ENCODE measurements at regions not wholly inside any gene's neighbourhood (a gene's known extent, or its start where the extent isn't known, plus 50 kb on each side); places are given as distances from the start of the nearest gene placed in this dataset.
"Not testable (repeated sequence)": the region's sequence is repeated elsewhere in the genome, so short reads cannot be mapped to it uniquely, and the experiment has no call there.

DNA sequence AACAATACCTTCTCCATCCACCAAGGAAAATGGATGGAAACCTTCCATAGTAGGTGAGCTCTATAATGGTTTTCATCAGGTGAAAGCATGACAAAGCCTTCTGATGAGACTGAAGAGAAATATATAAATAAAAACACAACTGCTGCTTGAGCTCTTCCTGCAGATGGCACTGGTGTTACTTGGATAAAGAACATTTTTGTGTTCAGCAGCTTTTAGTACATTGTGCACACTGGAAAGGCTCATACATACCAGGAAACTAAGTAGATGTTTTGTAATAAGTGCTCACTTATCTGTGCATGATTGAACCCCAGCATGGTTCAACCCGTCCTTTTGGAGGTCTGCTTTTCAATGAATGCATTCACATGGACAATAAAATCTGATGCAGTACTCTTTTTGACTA lies 357.3 kb upstream of the MIS18BP1 start:
- no peak for DNase-seq (ENCODE audit: low spot score)

DNA sequence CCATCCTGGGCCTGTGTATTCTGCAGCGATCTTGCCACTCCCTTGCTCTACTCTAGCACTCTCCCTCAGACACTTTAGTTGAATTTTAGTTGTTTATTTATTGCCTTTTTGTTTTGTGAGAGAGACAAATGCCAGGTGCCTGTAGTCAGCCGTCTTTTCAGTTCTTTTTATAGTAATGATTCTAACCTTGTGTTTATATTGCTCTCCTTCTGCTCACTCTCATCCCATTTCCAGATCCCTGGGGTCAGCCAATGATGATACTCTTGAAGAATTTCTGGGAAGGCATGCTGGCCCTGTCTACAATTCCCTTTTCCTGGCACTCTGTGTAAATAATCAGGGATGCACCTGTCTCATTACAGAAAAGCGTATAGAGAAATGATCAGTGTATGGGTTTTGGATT lies 334.1 kb upstream of the MIS18BP1 start:
- DNase-seq (ENCODE audit: low spot score), result no peak

DNA sequence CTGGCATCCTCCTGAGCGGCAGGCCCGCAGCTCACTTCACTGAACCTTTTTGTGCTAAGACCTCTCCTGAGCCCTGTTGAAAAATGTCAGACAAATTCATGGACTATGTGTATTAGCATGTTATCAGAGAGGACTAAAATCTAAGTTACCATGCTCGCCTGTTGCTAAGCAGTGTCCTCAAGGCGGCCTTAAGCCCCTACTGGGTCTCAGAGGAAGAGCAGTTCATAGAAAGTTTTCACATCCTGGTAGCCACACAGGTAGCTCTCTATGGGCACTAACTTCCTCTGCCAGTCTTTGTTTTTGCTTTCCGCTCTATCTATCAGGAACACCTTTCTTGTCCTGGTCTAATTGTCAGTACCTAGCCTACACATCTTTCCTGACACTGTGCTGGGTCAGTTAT lies 306.6 kb upstream of the MIS18BP1 start:
- no peak for DNase-seq (ENCODE audit: low spot score)

DNA sequence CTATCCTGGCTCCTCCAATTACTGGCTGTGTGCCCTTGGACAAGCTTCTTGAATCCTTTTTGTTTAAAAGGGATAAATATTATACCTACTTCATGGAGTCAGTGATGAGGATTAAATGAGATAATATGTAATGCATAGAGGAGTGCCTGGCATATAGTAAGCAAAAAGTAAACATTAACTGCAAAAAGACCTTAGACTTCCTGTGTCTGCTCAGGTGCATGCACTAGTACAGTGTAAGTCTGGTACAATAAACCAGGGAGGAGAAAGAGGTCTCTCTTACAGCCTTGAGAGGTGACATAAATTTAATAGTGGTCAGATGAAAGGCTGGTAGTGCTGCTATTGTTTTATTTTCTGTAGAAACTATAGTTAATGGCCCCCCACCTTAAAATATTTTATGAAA lies 305.2 kb upstream of the MIS18BP1 start:
- DNase-seq (ENCODE audit: low spot score), result no peak

DNA sequence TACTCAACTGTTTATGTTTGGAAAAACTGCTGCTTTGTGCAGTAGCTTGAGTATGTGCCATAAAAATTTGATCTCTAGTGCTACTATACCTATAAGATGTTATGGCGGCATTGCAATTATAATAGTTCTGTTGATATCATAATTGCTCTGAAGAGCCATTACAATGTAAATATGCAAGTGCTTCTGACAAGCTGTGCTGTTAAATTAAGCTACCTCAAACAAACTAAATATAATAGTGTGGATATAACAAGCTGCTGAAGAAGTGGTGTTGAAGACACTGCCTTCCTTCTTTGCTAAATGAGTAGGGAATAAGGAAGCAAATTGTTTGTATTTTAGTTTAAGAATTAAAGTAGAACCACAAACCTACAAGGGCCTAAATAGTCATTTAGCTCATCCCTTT lies 301.0 kb upstream of the MIS18BP1 start:
- DNase-seq (ENCODE audit: low spot score), result no peak

DNA sequence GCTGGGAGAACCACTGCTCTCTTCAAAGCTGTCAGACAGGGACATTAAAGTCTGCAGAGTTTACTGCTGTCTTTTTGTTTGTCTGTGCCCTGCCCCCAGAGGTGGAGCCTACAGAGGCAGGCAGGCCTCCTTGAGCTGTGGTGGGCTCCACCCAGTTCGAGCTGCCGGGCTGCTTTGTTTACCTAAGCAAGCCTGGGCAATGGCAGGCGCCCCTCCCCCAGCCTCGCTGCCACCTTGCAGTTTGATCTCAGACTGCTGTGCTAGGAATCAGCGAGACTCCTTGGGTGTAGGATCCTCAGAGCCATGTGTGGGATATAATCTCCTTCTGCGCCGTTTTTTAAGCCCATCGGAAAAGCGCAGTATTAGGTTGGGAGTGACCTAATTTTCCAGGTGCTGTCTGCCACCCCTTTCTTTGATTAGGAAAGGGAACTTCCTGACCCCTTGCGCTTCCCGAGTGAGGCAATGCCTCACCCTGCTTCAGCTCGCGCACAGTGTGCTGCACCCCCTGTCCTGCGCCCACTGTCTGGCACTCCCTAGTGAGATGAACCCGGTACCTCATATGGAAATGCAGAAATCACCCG lies 298.3 kb upstream of the MIS18BP1 start:
- DNase-seq (ENCODE audit: low spot score), result not testable (repeated sequence)

DNA sequence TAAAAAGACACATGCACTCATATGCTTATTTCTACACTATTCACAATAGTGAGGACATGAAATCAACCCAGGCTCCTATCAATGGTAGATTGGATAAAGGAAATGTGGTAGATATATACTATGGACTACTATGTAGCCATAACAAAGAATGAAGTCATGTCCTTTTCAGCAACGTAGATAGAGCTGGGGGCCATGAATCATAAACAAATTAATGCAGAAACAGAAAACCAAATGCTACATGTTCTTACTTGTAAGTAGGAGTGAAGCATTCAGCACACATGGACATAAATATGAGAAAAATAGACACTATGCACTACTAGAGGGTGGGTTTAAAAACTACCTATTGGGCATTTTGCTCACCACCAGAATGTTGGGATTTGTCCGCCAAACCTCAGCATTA lies 278.0 kb upstream of the MIS18BP1 start:
- no peak for DNase-seq (ENCODE audit: low spot score)

DNA sequence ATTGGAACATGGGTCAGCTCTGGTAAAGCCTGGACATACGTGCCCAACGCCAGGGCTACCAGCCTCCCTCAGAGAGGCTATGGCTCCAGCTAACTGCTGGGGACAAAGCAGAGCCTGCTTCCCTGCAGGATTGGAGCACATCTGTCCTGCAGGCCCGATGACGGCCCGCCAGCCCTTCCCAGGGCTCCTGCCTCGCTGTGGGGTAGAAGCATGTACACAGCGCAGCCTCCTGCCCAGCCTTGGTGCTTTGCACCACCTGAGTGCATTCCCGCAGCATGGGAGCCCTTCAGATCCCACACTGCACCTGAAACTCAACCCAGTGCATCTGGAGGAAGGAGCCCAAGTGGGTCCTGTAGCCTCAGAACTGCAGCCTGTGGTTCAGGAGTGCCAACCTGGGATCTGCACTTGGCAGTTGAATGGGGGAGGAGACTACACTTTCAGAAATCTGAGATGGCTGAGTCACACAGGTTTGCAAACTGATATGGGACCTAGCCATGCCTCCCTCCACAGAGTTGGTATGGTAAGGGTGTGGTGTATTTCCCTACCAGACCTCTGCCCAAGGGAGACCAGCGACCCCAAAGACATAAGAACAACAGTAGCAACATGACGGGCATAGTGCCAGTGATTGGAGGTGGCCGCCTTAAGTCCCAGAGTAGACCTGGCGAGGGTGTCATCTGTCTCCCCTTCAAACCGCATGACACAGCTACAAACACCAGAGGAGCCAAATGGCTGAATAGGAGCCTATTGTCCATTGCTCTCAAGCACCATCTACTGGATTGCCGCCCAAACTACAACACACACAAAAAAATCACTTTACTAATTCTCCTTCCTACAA lies 273.9 kb upstream of the MIS18BP1 start:
- DNase-seq (ENCODE audit: low spot score), result peak; percentile 37

DNA sequence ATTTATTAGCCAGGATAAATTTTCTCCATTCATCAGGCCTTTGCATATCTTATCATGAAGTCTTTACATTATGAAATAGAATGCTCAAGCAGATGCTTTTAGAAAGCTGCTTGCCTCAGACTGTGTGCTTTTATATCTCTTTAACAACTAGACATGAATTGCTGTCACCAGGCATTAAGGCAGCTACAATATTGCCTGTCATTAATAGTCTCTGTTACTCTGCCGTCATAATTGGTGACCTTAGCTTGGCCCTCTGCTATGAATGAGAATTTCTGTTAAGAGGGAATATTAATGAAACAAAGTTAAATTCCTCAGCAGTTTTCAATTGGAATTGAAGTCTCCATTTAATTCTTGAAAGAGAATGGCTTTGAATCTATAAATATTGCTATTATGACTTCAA lies 266.8 kb upstream of the MIS18BP1 start:
- DNase-seq (ENCODE audit: low spot score), result no peak

DNA sequence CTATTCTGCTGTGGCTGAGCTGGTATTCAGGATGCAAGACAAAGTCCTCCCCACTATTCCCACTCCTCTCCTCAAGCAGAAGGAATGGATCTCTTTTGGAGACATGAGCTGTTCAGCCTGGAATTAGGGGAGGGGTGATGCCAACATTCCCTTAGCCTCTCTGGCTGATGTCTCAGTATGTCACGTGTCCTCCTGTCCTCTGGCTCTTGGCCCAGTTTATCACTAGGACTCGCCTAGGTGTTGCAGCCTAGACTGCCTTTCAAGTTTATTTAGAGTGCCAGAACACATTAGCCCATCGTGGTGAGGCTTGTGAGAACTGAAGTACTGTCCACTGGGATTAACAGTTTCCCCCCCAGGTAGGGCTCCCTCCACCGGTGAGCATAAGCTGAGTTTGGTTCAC lies 239.9 kb upstream of the MIS18BP1 start:
- DNase-seq (ENCODE audit: low spot score), result no peak

DNA sequence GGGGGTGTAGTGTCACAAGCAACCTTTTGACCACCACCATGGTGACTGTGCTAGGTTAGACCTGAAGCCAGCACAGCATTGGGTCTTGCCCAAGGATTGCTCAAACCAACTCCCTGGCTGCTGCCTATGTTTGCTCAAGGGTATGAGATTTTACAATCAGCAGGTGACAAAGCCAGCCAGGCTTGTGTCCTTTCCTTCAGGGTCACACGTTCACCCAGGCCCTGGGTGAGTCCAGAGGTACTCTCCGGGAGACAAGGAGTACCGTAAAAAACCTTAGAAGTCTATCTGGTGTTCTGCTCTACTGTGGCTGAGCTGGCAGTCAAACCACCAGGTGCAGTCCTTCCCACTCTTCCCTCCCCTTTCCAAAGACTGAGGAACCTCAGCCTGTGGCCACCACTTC lies 238.9 kb upstream of the MIS18BP1 start:
- DNase-seq (ENCODE audit: low spot score), result no peak

DNA sequence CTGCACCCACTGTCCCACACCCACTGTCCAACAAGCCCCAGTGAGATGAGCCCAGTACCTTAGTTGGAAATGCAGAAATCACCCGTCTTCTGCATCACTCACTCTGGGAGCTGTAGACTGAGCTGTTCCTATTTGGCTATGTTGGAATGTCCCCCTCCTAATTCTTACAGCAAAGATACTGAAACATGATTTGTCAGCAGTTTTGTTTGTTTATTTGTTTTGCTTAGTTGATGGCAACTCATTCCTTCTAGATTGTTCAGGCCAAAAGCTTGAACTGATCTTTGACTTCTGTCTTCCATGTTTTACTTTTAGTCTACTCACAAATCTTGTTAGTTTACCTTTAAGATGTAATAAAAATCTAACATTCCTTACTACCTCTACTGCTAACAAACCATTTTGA lies 233.6 kb upstream of the MIS18BP1 start:
- no peak for DNase-seq (ENCODE audit: low spot score)

DNA sequence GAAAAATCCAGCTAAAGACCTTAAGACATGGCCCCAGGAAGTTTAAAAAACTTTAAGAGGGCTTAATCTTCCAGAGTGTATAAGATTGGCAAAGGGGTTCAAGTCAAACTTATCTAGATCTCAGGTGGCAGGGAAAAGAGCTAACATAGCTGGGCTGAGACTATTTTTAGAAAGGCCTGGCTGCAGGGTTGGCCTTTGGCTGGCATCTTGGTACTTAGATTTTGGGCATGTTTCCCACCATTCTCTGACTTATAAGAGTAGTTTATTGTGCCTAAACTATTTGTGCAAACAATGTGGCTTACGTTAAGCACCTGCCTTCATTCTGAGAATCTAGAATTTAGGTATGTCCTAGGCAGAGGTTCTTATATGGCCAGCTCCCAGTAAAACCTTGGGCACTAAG lies 214.0 kb upstream of the MIS18BP1 start:
- no peak for DNase-seq (ENCODE audit: low spot score)

DNA sequence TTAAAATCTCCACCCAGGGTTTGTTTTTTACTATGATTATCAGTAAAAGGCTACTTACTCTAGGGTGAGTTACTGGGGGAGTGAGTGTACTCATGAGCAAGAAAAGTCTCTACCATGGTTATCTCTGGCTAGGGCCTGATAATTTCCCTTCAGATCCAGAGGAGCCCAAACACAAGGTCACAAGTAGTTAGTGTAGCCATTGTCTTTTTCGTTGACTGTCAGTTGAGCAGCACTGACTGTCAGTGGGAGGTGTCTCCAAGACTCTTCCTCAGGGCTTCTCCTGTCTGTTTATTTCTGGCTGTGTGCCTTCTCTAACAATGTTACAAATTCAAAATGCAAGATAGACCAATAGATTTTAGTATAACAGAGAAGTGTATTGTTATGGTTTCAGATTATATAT lies 181.2 kb upstream of the MIS18BP1 start:
- DNase-seq (ENCODE audit: low spot score), result no peak

DNA sequence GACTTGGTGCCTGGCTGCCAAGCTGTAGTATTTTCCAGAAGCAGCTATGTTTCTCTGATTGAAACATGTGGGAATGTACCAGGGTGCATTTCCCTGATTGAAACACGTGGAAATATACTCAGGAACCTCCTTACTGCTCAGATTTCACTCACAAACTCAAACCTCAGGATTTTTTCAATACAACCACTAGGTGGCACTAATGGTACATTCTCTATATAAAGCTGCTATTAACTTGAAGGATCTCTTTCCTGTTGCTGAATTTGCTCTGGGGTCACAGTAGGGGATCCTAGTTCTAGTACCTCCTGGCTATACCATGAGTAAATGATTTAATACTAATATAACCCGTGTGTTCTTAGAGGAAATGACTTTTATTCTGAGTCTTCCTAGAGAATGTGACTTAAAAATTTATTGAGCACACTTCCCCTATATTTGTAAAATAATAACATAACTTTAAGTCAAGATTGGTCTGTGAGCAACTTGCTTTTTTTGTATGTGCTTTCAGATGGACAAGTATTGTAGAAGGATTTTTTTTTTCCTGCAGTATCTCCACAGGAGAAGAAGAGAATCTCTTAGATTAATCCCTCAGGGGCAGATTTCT lies 173.8 kb upstream of the MIS18BP1 start:
- peak; percentile 23 for DNase-seq (ENCODE audit: low spot score)

DNA sequence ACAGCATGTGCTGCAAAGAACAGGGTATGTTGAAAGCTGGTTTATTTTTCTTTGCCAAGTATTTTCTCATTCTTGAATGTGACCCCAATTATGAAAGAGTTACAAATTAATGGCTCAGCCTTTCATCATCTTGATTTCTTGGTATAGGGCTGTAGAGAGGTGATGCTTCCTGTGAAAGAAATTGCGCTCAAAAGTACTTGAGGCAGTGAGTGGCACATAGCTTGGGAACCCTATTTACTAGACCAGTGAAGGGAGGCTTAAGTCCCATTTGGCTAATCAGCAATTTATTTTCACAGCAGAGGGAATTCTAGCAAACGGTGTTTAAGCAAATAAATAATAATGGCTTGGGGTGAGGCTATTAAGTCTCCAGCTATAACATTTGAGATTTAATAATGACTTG lies 153.9 kb upstream of the MIS18BP1 start:
- no peak for DNase-seq (ENCODE audit: low spot score)

DNA sequence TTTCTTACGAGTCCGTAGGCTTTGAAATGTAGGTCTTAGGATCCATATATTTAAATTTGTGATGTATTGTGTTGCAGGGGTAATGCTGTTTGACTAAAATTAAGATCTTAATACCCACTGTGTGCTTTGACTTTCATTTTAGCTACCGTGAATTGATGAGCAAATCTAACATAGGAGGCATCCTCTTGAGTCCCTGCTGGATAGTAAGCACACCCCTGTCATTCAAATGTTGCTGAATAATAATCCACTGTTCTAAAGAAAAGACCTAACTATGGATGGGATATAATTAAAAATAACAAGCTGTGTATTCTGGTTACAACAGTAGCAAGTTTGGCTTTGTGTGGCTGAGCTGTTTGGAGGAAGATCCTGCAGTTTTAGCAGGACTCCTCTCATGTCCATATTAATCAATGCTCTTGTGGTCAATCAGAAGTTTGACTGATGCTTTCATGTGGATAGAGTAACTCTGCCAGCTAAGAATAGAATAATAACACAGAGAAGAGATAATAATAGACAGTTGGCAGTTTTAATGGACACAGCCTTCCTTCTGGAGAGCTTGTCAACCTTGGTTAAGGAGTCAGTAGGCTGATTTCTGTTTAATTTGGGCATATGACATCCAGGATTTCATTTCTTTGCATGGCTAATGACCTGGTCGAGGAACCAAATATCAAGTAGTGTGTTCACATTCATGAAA lies 148.1 kb upstream of the MIS18BP1 start:
- no peak for DNase-seq (ENCODE audit: low spot score)

DNA sequence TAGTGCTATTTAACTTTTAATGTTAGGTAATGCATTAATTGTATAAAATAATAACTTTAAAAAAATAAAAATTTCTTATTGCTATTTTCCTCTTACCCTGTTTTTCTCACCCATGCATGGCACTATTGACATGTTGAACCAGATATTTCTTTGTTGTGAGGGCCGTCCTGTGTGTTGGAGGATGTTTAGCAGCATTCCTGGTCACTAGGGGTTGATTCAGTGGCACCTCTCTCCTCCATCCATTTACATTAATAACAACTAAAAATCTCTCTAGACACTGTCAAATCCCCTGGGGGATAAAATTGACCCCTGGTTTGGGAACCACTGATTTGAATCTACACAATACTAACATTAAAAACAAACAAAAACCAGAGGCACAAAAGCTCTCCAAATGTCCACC lies 147.5 kb upstream of the MIS18BP1 start:
- no peak for DNase-seq (ENCODE audit: low spot score)

DNA sequence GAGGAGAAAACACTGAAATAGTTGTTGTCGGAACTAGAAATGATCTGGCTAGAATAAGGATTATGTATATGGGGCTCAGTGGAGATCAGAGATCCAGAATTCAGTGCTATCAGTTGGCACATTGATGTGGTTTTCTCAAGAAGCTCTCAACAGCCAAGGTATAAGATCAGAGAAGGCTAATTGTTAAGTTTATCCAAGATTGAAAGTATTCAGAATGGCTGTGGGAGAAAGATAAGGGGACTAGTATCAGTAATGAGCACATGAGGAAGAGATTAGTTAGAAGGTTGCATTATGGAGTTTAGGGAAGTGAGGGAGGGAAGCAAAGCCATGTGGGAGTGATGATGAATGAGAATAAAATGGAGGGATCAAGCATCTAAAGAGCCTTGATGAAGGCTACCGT lies 128.1 kb upstream of the MIS18BP1 start:
- no peak for DNase-seq (ENCODE audit: low spot score)

DNA sequence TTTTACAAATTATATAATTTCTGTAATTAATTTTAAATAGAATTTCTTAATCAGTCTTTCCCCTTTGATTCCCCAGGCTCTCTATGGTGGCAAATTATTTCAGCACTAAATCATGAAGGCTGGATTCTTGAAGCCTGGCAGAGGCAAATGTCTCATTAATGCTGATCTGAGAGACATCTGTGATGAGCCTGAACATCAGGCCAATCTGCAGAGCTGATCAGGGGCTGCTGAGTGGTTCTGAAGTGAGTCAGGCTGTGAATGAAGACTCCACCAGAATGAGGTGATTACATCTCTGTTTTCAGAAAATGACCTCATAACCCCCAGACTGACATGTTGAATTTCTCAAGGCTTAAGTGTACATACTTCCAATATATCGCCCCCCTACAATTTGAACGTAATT lies 124.2 kb upstream of the MIS18BP1 start:
- no peak for DNase-seq (ENCODE audit: low spot score)

DNA sequence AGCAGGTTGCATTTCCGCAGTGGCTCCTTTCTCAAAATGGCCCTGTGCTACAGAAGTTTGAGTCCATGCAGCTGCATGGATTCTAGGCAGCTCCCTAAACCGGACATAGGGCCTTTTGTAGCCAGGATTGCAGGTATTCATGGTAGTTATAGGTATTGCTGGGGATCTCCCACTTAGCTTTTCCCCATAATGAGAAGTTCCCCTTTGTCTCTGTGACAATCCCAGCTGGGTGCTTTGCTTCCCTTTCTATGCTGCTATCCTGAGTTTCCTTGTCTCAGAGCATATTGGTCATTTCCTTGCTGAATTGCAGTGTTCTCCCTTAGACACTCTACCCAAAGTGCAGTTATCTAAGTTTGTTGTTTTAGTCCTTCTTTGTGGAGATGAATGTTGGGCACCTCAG lies 120.9 kb upstream of the MIS18BP1 start:
- no peak for DNase-seq (ENCODE audit: low spot score)

DNA sequence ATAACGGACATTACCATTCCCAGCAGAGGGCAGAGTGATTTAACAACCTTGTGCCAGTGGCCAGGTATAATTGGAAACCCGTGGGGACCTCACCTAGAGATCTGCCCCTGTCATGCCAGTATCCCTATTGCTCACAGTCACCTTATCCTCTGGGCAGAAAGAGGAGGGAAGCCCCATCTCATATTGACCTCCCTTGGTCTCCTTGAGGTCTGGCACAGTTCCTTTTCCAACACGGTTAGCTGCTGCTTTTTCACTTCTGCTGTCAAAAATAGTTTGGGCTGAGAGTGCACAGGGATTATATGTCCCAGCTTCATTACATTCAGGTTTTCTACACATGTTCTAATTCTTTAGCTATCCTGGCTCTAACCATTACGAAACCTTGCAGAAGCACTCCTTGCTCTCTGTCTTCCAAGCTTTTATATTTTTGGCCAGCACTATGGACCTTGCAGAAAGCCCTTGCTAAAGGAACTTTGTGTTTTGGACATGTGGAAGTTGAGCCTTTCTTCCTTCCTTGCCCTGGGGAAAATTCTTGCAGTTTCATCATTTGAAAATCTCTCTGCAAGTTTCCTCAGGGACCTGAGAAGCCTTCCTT lies 111.7 kb upstream of the MIS18BP1 start:
- no peak for DNase-seq (ENCODE audit: low spot score)

DNA sequence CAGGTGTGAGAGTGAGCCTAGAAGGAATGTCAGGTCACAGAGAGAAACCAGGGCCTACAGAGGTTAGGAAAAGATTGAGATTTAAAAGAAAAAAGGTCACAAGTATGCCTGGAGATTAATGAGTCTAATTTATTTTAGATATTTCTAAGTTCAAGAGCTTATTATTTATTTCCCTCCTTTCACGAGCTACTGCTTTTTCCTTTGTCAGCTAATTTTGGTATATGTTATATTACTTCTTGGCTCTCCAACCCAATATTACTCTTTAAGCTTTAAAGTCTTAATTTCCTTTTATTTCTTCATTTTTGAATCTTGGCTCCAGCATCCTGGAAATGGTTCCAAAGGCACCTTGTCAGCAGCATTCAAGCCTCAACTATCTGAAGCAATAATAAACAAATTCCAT lies 109.5 kb upstream of the MIS18BP1 start:
- no peak for DNase-seq (ENCODE audit: low spot score)

All from HuH-7 (cell line).